ENCODE measurements at regions not wholly inside any gene's neighbourhood (a gene's known extent, or its start where the extent isn't known, plus 50 kb on each side); places are given as distances from the start of the nearest gene placed in this dataset.

GRCh38 chr17:77509599-77509998 is 368.8 kb downstream of the SEC14L1 start:
- POLR2A ChIA-PET, result no interaction called here
- TF ChIP-seq CTCF (IDR thresholded peaks at IDR 0.05; ENCODE audit: control extremely low read depth, extremely low read depth, low read depth, missing control alignments), result no peak
- no peak for DNase-seq (ENCODE audit: extremely low spot score)
- CTCF ChIA-PET, result no interaction called here

GRCh38 chr17:77510133-77510796 is 369.5 kb downstream of the SEC14L1 start:
- TF ChIP-seq CTCF (IDR thresholded peaks at IDR 0.05; ENCODE audit: control extremely low read depth, extremely low read depth, low read depth, missing control alignments), result no peak
- no peak for DNase-seq (ENCODE audit: extremely low spot score)
- ChIA-PET CTCF (no interaction called here), POLR2A (no interaction called here)

GRCh38 chr17:77511514-77512061 is 370.8 kb downstream of the SEC14L1 start:
- TF ChIP-seq CTCF (IDR thresholded peaks at IDR 0.05; ENCODE audit: control extremely low read depth, extremely low read depth, low read depth, missing control alignments), result no peak
- DNase-seq (ENCODE audit: extremely low spot score), result no peak
- CTCF ChIA-PET, result no interaction called here
- POLR2A ChIA-PET, result no interaction called here

GRCh38 chr17:77512062-77512946 is 371.5 kb downstream of the SEC14L1 start:
- CTCF ChIA-PET, result interaction anchor here (0.8 to 1.5 kb wide), 3 partner anchors 13 to 439 kb away, joined by 3 to 5 read pairs (median 3); no protein-coding TSS in a partner anchor
- DNase-seq (ENCODE audit: extremely low spot score), result no peak
- TF ChIP-seq CTCF (IDR thresholded peaks at IDR 0.05; ENCODE audit: control extremely low read depth, extremely low read depth, low read depth, missing control alignments), result no peak
- POLR2A ChIA-PET, result no interaction called here

GRCh38 chr17:77513045-77513444 is 372.3 kb downstream of the SEC14L1 start:
- CTCF ChIA-PET, result interaction anchor here (1.1 to 1.5 kb wide), 2 partner anchors 13 to 182 kb away, joined by 3 to 5 read pairs; no protein-coding TSS in a partner anchor
- no peak for TF ChIP-seq CTCF (IDR thresholded peaks at IDR 0.05; ENCODE audit: control extremely low read depth, extremely low read depth, low read depth, missing control alignments)
- POLR2A ChIA-PET, result no interaction called here
- DNase-seq (ENCODE audit: extremely low spot score), result no peak

- no peak for TF ChIP-seq CTCF (IDR thresholded peaks at IDR 0.05; ENCODE audit: control extremely low read depth, extremely low read depth, low read depth, missing control alignments)
- ChIA-PET CTCF (no interaction called here), POLR2A (no interaction called here)
These were observed 374.5 kb downstream of the SEC14L1 start for GRCh38 chr17:77515227-77515626.

More at GRCh38 chr17:77515227-77515626, 374.5 kb downstream of the SEC14L1 start:
- DNase-seq (ENCODE audit: extremely low spot score), result no peak
